HepG2 (cell line): ENCODE measurements at regions not wholly inside any gene's neighbourhood (a gene's known extent, or its start where the extent isn't known, plus 50 kb on each side); places are given as distances from the start of the nearest gene placed in this dataset.

Experiments
- HMGXB4 ChIP-seq, 2 experiments: sonication (generic) in 1 of 2; formaldehyde crosslinking in 1 of 2; IDR thresholded peaks; 2 replicates each; pipeline versions ENCODE4 v1.4.0 to v1.6.1; 2018 to 2020; ENCODE audit warnings: missing genetic modification reagents in 2 of 2, borderline replicate concordance in 1 of 2, low read depth in 1 of 2, mild to moderate bottlenecking in 1 of 2, missing biosample characterization in 1 of 2
- POLR2G ChIP-seq: fragments of 200-400 bp; formaldehyde crosslinking; IDR thresholded peaks from 2 replicates; pipeline ENCODE4 v1.6.1; 2018; ENCODE audit warnings: mild to moderate bottlenecking, low read depth, low read length, moderate library complexity
- RARG ChIP-seq: sonication (generic); formaldehyde crosslinking; IDR thresholded peaks from 2 replicates; pipeline ENCODE4 v1.4.0; 2020; ENCODE audit warnings: low read depth, mild to moderate bottlenecking, missing genetic modification reagents
- ZNF101 ChIP-seq: sonication (generic); formaldehyde crosslinking; IDR thresholded peaks from 2 replicates; pipeline ENCODE4 v1.4.0; 2020; ENCODE audit warnings: mild to moderate bottlenecking, low read depth, missing genetic modification reagents, borderline replicate concordance
- ZNF460 ChIP-seq: sonication (generic); formaldehyde crosslinking; IDR thresholded peaks from 2 replicates; pipeline ENCODE4 v1.5.1; 2020; ENCODE audit warnings: missing genetic modification reagents, mild to moderate bottlenecking, borderline replicate concordance
- ZNF780A ChIP-seq: sonication (generic); formaldehyde crosslinking; IDR thresholded peaks from 2 replicates; pipeline ENCODE4 v1.8.0; 2022; ENCODE audit warnings: mild to moderate bottlenecking, missing genetic modification reagents, moderate library complexity
- ZNF850 ChIP-seq: sonication (generic); formaldehyde crosslinking; conservative IDR thresholded peaks from 2 replicates; pipeline ENCODE4 v1.9.0; 2021; ENCODE audit warnings: mild to moderate bottlenecking, missing genetic modification reagents

- no peak for TF ChIP-seq POLR2G
- TF ChIP-seq HMGXB4 (CRISPR knock-in tag; IDR thresholded peaks at IDR 0.05; ENCODE audit: borderline replicate concordance in 1 of 2, low read depth in 1 of 2), result no peak
- no peak for TF ChIP-seq ZNF780A (CRISPR knock-in tag)
- no peak for TF ChIP-seq ZNF850
- no peak for TF ChIP-seq ZNF460 (CRISPR knock-in tag)
- no peak for TF ChIP-seq RARG
- TF ChIP-seq ZNF101 (CRISPR knock-in tag), result no peak
Measured at GRCh38 chr5:107320376-107320775, 350.4 kb downstream of the EFNA5 start.
